H1 (cell line): ENCODE measurements at regions not wholly inside any gene's neighbourhood (a gene's known extent, or its start where the extent isn't known, plus 50 kb on each side); places are given as distances from the start of the nearest gene placed in this dataset.

Experiments used
- CTCF ChIA-PET: fragments of 300-600 bp; sonication (Branson Sonifier 250); formaldehyde crosslinking; loops from one replicate; lab custom pipeline; 2021; ENCODE audit not compliant: partially characterized antibody; lab: Charles Lee
- POLR2A ChIA-PET: fragments of 300-600 bp; sonication (Branson Sonifier 250); formaldehyde crosslinking; loops from one replicate; lab custom pipeline; 2021; ENCODE audit warnings: inconsistent platforms; ENCODE audit not compliant: partially characterized antibody; lab: Charles Lee
- DNase-seq, 2 experiments: peaks; one replicate each; pipeline versions ENCODE4 v3.0.0 to v3.0.0-alpha.2; 2010 to 2022; ENCODE audit warnings: low spot score in 2 of 2, low read depth in 1 of 2, mixed read lengths in 1 of 2
- FAIRE-seq: peaks from 2 replicates; lab custom pipeline; 2011; peaks lifted over from hg19 to GRCh38; lab: Jason Lieb, UNC
- H2AFZ ChIP-seq: 2 replicates; pipeline ENCODE4 v1.8.1; 2012; ENCODE audit warnings: low read length, inconsistent platforms
- H2AK5ac ChIP-seq: 2 replicates; pipeline ENCODE4 v1.6.1; 2013; ENCODE audit warnings: low read depth, low read length
- H2BK120ac ChIP-seq: replicated peaks from 2 replicates; pipeline ENCODE3; 2013; ENCODE audit warnings: low read depth, low read length, inconsistent platforms
- H2BK12ac ChIP-seq: 2 replicates; pipeline ENCODE4 v1.6.1; 2013; ENCODE audit warnings: low read depth, low read length
- H2BK15ac ChIP-seq: 2 replicates; pipeline ENCODE4 v1.6.1; 2013; ENCODE audit warnings: low read length
- H2BK20ac ChIP-seq: 2 replicates; pipeline ENCODE4 v1.6.1; 2013; ENCODE audit warnings: low read length
- H2BK5ac ChIP-seq: 2 replicates; pipeline ENCODE4 v1.6.1; 2013; ENCODE audit warnings: low read depth, low read length
- H3K14ac ChIP-seq: 2 replicates; pipeline ENCODE4 v1.6.1; 2013; ENCODE audit warnings: inconsistent platforms; ENCODE audit not compliant: insufficient read length
- H3K18ac ChIP-seq: 2 replicates; pipeline ENCODE4 v1.6.1; 2013; ENCODE audit warnings: low read length; ENCODE audit errors: extremely low read depth
- H3K23ac ChIP-seq: 2 replicates; pipeline ENCODE4 v1.6.1; 2013; ENCODE audit warnings: inconsistent platforms; ENCODE audit not compliant: insufficient read length
- H3K23me2 ChIP-seq: 2 replicates; pipeline ENCODE4 v1.6.1; 2013; ENCODE audit warnings: low read depth, low read length
- H3K27ac ChIP-seq: 2 replicates; pipeline ENCODE4 v1.6.1; 2011; ENCODE audit warnings: low read depth, low read length, inconsistent platforms
- H3K27me3 ChIP-seq, 4 experiments: replicated peaks in 1 of 4; 1 replicate in 1 of 4; 2 replicates in 3 of 4; pipeline versions ENCODE4 v1.6.1 to v1.8.1; 2011 to 2013; ENCODE audit warnings: low read length in 3 of 4, mild to moderate bottlenecking in 3 of 4, inconsistent platforms in 2 of 4, mixed read lengths in 2 of 4, moderate library complexity in 1 of 4; ENCODE audit not compliant: control insufficient read depth in 3 of 4, insufficient read depth in 3 of 4; ENCODE audit errors: extremely low read depth in 1 of 4
- H3K36me3 ChIP-seq, 4 experiments: 2 replicates each; pipeline versions ENCODE4 v1.6.1 to v1.8.1; 2011 to 2013; ENCODE audit warnings: mild to moderate bottlenecking in 4 of 4, low read length in 3 of 4, moderate library complexity in 2 of 4, control low read depth in 1 of 4, inconsistent platforms in 1 of 4; ENCODE audit not compliant: insufficient read depth in 4 of 4, control insufficient read depth in 2 of 4
- H3K4ac ChIP-seq: replicated peaks from 2 replicates; pipeline ENCODE3; 2013; ENCODE audit warnings: low read length, low read depth, mixed read lengths, inconsistent platforms; ENCODE audit not compliant: insufficient read length
- H3K4me1 ChIP-seq, 4 experiments: replicated peaks in 1 of 4; 1 replicate in 1 of 4; 2 replicates in 3 of 4; pipeline versions ENCODE4 v1.6.1 to v1.8.1; 2011 to 2013; ENCODE audit warnings: low read length in 3 of 4, inconsistent platforms in 2 of 4, mixed read lengths in 1 of 4; ENCODE audit not compliant: insufficient read depth in 4 of 4, control insufficient read depth in 3 of 4
- H3K4me2 ChIP-seq, 2 experiments: 2 replicates each; pipeline versions ENCODE4 v1.6.1 to v1.8.1; 2011 to 2013; ENCODE audit warnings: low read depth in 2 of 2, low read length in 2 of 2, control low read depth in 1 of 2, inconsistent platforms in 1 of 2, mild to moderate bottlenecking in 1 of 2; ENCODE audit not compliant: insufficient read depth in 1 of 2
- H3K4me3 ChIP-seq, 4 experiments: fragments of 200-600, 300-600 bp in 1 of 4; sonication (generic), shearing (Covaris generic), sonication (Bioruptor Twin) in 1 of 4; 2 replicates each; pipeline versions ENCODE4 v1.5.1 to v1.8.1; 2011 to 2016; ENCODE audit warnings: low read length in 4 of 4, low read depth in 3 of 4, control low read depth in 2 of 4, inconsistent platforms in 2 of 4, mild to moderate bottlenecking in 2 of 4, mixed read lengths in 1 of 4, moderate library complexity in 1 of 4; ENCODE audit not compliant: insufficient read depth in 2 of 4; ENCODE audit errors: extremely low read depth in 1 of 4
- H3K56ac ChIP-seq: replicated peaks from 2 replicates; pipeline ENCODE3; 2013; ENCODE audit warnings: low read depth, mild to moderate bottlenecking, mixed read lengths, low read length, inconsistent platforms; ENCODE audit not compliant: insufficient read length
- H3K79me1 ChIP-seq: 2 replicates; pipeline ENCODE4 v1.6.1; 2013; ENCODE audit warnings: low read depth, low read length, control low read depth
- H3K79me2 ChIP-seq, 2 experiments: 2 replicates each; pipeline versions ENCODE4 v1.6.1 to v1.8.1; 2012 to 2013; ENCODE audit warnings: low read length in 2 of 2, mild to moderate bottlenecking in 2 of 2, inconsistent platforms in 1 of 2; ENCODE audit not compliant: insufficient read depth in 2 of 2, control insufficient read depth in 1 of 2
- H3K9ac ChIP-seq, 4 experiments: replicated peaks in 1 of 4; 1 replicate in 1 of 4; 2 replicates in 3 of 4; pipeline versions ENCODE4 v1.6.1 to v1.8.1; 2011 to 2013; ENCODE audit warnings: low read depth in 3 of 4, low read length in 3 of 4, control low read depth in 2 of 4, mild to moderate bottlenecking in 2 of 4, moderate library complexity in 2 of 4, inconsistent platforms in 1 of 4; ENCODE audit errors: extremely low read depth in 1 of 4
- H3K9me3 ChIP-seq, 2 experiments: 2 replicates each; pipeline versions ENCODE4 v1.6.1 to v1.8.1; 2012 to 2013; ENCODE audit warnings: mild to moderate bottlenecking in 2 of 2, moderate library complexity in 2 of 2, control low read depth in 1 of 2, inconsistent platforms in 1 of 2, low read depth in 1 of 2, low read length in 1 of 2, mixed read lengths in 1 of 2; ENCODE audit not compliant: insufficient read depth in 2 of 2
- H4K20me1 ChIP-seq, 2 experiments: replicated peaks in 1 of 2; 2 replicates each; pipeline versions ENCODE3 to v1.8.1; 2011 to 2013; ENCODE audit warnings: inconsistent platforms in 2 of 2, low read length in 2 of 2, mild to moderate bottlenecking in 1 of 2; ENCODE audit not compliant: insufficient read depth in 2 of 2, control insufficient read depth in 1 of 2
- H4K5ac ChIP-seq: 2 replicates; pipeline ENCODE4 v1.6.1; 2013; ENCODE audit warnings: low read length, low read depth, mixed read lengths, inconsistent platforms; ENCODE audit not compliant: insufficient read length
- H4K8ac ChIP-seq: 2 replicates; pipeline ENCODE4 v1.8.0; 2013; ENCODE audit warnings: mild to moderate bottlenecking, moderate library complexity, low read length, inconsistent platforms; ENCODE audit not compliant: insufficient read depth; ENCODE audit errors: extremely low read depth
- H4K91ac ChIP-seq: replicated peaks from 2 replicates; pipeline ENCODE3; 2013; ENCODE audit warnings: low read length, mixed read lengths, inconsistent platforms; ENCODE audit not compliant: insufficient read length
- CBX8 ChIP-seq: fragments of 300-800, 300-1000 bp; sonication (generic); IDR thresholded peaks from 2 replicates; pipeline ENCODE4 v1.7.1; 2016; ENCODE audit warnings: low read depth, low read length, borderline replicate concordance
- GABPA ChIP-seq: IDR thresholded peaks from 2 replicates; pipeline ENCODE4 v1.6.1; 2011; ENCODE audit warnings: mild to moderate bottlenecking, low read length, moderate library complexity, borderline replicate concordance; ENCODE audit not compliant: insufficient read depth
- MAX ChIP-seq: IDR thresholded peaks from 2 replicates; pipeline ENCODE4 v1.6.1; 2012; ENCODE audit warnings: inconsistent platforms
- RAD21 ChIP-seq, 2 experiments: IDR thresholded peaks in 1 of 2; conservative IDR thresholded peaks in 1 of 2; 2 replicates each; pipeline ENCODE4 v1.6.1; 2011; ENCODE audit warnings: low read depth in 2 of 2, low read length in 2 of 2, improper control_type of control experiment in 1 of 2, inconsistent platforms in 1 of 2, mild to moderate bottlenecking in 1 of 2, moderate library complexity in 1 of 2
- RBBP5 ChIP-seq: IDR thresholded peaks from 2 replicates; pipeline ENCODE4 v1.7.1; 2012; ENCODE audit warnings: low read depth, mild to moderate bottlenecking, inconsistent platforms, low read length, moderate library complexity, borderline replicate concordance
- RXRA ChIP-seq: IDR thresholded peaks from 2 replicates; pipeline ENCODE4 v1.6.1; 2011; ENCODE audit warnings: low read depth, mild to moderate bottlenecking, low read length, moderate library complexity; ENCODE audit not compliant: insufficient read depth
- WGBS, 2 experiments: shearing (Covaris generic) in 1 of 2; methylation state at CpG; one replicate each; pipeline versions ENCODE4 v1.1.6 to v1.1.7; 2013 to 2015; ENCODE audit warnings: low lambda C conversion rate in 2 of 2, mixed read lengths in 2 of 2, inconsistent platforms in 1 of 2, low coverage in 1 of 2, missing lambda C conversion rate in 1 of 2; ENCODE audit not compliant: insufficient replicate concordance in 2 of 2, insufficient coverage in 1 of 2, insufficient read length in 1 of 2; ENCODE audit errors: extremely low coverage in 1 of 2, missing lambda C conversion rate in 1 of 2; 5-methylcytosine and 5-hydroxymethylcytosine counted together
- TF ChIP-seq, protein P1 (sequence below), 3 experiments: IDR thresholded peaks; 1 replicate in 2 of 3; 2 replicates in 1 of 3; pipeline versions ENCODE4 v1.5.1 to v1.6.1; 2011; ENCODE audit warnings: low read length in 3 of 3, mild to moderate bottlenecking in 3 of 3, inconsistent platforms in 2 of 3, low read depth in 1 of 3, moderate library complexity in 1 of 3; ENCODE audit not compliant: insufficient read depth in 1 of 3; ENCODE audit errors: control extremely low read depth in 1 of 3

- H3K4ac ChIP-seq: no peak overlapping the region
- H3K79me2 ChIP-seq: no peaks in the 10 kb centered on the region
- 77% methylated on average over 12 of the region's 12 CpGs; no CpG with 5 or more reads in 1 of the 2 experiments for WGBS, 2 experiments
- no peak for TF ChIP-seq MAX
- TF ChIP-seq RAD21 (IDR thresholded peaks at IDR 0.05 in 1 of 2, conservative IDR thresholded peaks at IDR 0.05 in 1 of 2; ENCODE audit: low read depth in 2 of 2, low read length in 2 of 2): peak; percentile 51 to 64
- no peak for TF ChIP-seq RBBP5
- TF ChIP-seq CBX8: no peak
- no peak for TF ChIP-seq RXRA
- TF ChIP-seq, protein P1, sequence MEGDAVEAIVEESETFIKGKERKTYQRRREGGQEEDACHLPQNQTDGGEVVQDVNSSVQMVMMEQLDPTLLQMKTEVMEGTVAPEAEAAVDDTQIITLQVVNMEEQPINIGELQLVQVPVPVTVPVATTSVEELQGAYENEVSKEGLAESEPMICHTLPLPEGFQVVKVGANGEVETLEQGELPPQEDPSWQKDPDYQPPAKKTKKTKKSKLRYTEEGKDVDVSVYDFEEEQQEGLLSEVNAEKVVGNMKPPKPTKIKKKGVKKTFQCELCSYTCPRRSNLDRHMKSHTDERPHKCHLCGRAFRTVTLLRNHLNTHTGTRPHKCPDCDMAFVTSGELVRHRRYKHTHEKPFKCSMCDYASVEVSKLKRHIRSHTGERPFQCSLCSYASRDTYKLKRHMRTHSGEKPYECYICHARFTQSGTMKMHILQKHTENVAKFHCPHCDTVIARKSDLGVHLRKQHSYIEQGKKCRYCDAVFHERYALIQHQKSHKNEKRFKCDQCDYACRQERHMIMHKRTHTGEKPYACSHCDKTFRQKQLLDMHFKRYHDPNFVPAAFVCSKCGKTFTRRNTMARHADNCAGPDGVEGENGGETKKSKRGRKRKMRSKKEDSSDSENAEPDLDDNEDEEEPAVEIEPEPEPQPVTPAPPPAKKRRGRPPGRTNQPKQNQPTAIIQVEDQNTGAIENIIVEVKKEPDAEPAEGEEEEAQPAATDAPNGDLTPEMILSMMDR (IDR thresholded peaks at IDR 0.05; ENCODE audit: control extremely low read depth in 1 of 3, insufficient read depth in 1 of 3, low read depth in 1 of 3, low read length in 3 of 3): peak; percentile 24 to 43 (median 26); a peak in 3 of 4 replicates
- no peak for TF ChIP-seq GABPA
- TF ChIP-seq, all 59 proteins: peak for 2
- no peak overlapping the region for H4K5ac ChIP-seq
- no peak overlapping the region for H2BK5ac ChIP-seq
- H3K56ac ChIP-seq: no peak overlapping the region
- no peaks in the 10 kb centered on the region for H3K4me1 ChIP-seq
- H3K79me1 ChIP-seq: no peaks in the 10 kb centered on the region
- H3K4me2 ChIP-seq: no peak overlapping the region
- no peak overlapping the region for H3K27ac ChIP-seq
- H3K9me3 ChIP-seq: no peaks in the 10 kb centered on the region
- no peak overlapping the region for H4K91ac ChIP-seq
- H3K23ac ChIP-seq: no peak overlapping the region
- CTCF ChIA-PET: interaction anchor here (0.7 to 3.2 kb wide), 12 partner anchors 11 to 466 kb away, joined by 3 to 13 read pairs (median 4); no protein-coding TSS in a partner anchor
- no peak overlapping the region for H2BK120ac ChIP-seq
- H3K4me3 ChIP-seq: no peak overlapping the region
- H3K36me3 ChIP-seq: no peaks in the 10 kb centered on the region
- no peak for FAIRE-seq
- H3K9ac ChIP-seq: no peak overlapping the region
- H3K27me3 ChIP-seq: no peaks in the 10 kb centered on the region
- no peak overlapping the region for H2BK20ac ChIP-seq
- POLR2A ChIA-PET: no interaction called here
- no peak overlapping the region for H2AK5ac ChIP-seq
- H3K18ac ChIP-seq: no peak overlapping the region
- H2BK15ac ChIP-seq: no peak overlapping the region
- DNase-seq: no peak
- H2AFZ ChIP-seq: no peak overlapping the region
- H4K8ac ChIP-seq: no peak overlapping the region
- no peak overlapping the region for H2BK12ac ChIP-seq
- H3K14ac ChIP-seq: no peak overlapping the region
- no peaks in the 10 kb centered on the region for H4K20me1 ChIP-seq
- H3K23me2 ChIP-seq: no peaks in the 10 kb centered on the region
These were observed 69.3 kb upstream of the EGFLAM start for GRCh38 chr5:38189081-38189504.
